Mesothelial cell of epicardium (in vitro differentiated cells): ENCODE measurements at regions not wholly inside any gene's neighbourhood (a gene's known extent, or its start where the extent isn't known, plus 50 kb on each side); places are given as distances from the start of the nearest gene placed in this dataset.

ENCODE experiments used
- DNase-seq, 2 experiments: peaks; one replicate each; pipeline ENCODE4 v3.0.0; 2021; ENCODE audit warnings: low spot score in 2 of 2; ENCODE audit not compliant: unreplicated experiment in 2 of 2
- H3K27ac Mint-ChIP-seq: 2 replicates; pipeline ENCODE4 v1.8.0; 2021; ENCODE audit warnings: mixed read lengths
- H3K27me3 Mint-ChIP-seq: 2 replicates; pipeline ENCODE4 v1.8.0; 2021; ENCODE audit warnings: low read depth, mixed read lengths
- H3K36me3 Mint-ChIP-seq: 2 replicates; pipeline ENCODE4 v1.8.0; 2021; ENCODE audit warnings: mixed read lengths
- H3K4me1 Mint-ChIP-seq: 2 replicates; pipeline ENCODE4 v1.8.0; 2021; ENCODE audit warnings: mixed read lengths
- H3K4me3 Mint-ChIP-seq: 2 replicates; pipeline ENCODE4 v1.8.0; 2021; ENCODE audit warnings: mild to moderate bottlenecking, moderate library complexity, mixed read lengths
- H3K9me3 Mint-ChIP-seq: 2 replicates; pipeline ENCODE4 v1.8.0; 2021; ENCODE audit warnings: mixed read lengths
- CTCF ChIP-seq: fragments of 200-600 bp; sonication (generic); IDR thresholded peaks from one replicate; pipeline ENCODE4 v1.5.0; 2021; ENCODE audit warnings: antibody characterized with exemption; ENCODE audit not compliant: unreplicated experiment

- Mint-ChIP-seq H3K27me3 (no peaks in the 10 kb centered on the region), H3K4me1 (no peaks in the 10 kb centered on the region), H3K4me3 (no peak overlapping the region), H3K27ac (no peak overlapping the region), H3K36me3 (no peaks in the 10 kb centered on the region), H3K9me3 (no peaks in the 10 kb centered on the region)
- TF ChIP-seq CTCF: no peak
- no peak for DNase-seq
Measured at GRCh38 chr11:71062199-71062598, 190.2 kb downstream of the SHANK2 start.

GRCh38 chr11:71060391-71060791 is 192.0 kb downstream of the SHANK2 start:
- H3K9me3 Mint-ChIP-seq: no peaks in the 10 kb centered on the region
- H3K27me3 Mint-ChIP-seq: no peaks in the 10 kb centered on the region
- DNase-seq: no peak
- no peak for TF ChIP-seq CTCF
- H3K27ac Mint-ChIP-seq: no peak overlapping the region
- H3K4me3 Mint-ChIP-seq: no peak overlapping the region
- no peaks in the 10 kb centered on the region for H3K4me1 Mint-ChIP-seq
- H3K36me3 Mint-ChIP-seq: no peaks in the 10 kb centered on the region

- Mint-ChIP-seq H3K27me3 (no peaks in the 10 kb centered on the region), H3K4me1 (no peaks in the 10 kb centered on the region), H3K9me3 (no peaks in the 10 kb centered on the region), H3K4me3 (no peak overlapping the region), H3K27ac (no peak overlapping the region), H3K36me3 (no peaks in the 10 kb centered on the region)
- no peak for TF ChIP-seq CTCF
- no peak for DNase-seq
Measured at GRCh38 chr11:71059662-71060061, 192.7 kb downstream of the SHANK2 start.

GRCh38 chr11:71055925-71056324 is 196.5 kb downstream of the SHANK2 start:
- H3K27ac Mint-ChIP-seq: no peak overlapping the region
- no peaks in the 10 kb centered on the region for H3K9me3 Mint-ChIP-seq
- H3K4me3 Mint-ChIP-seq: no peak overlapping the region
- no peak for DNase-seq
- no peaks in the 10 kb centered on the region for H3K27me3 Mint-ChIP-seq
- no peaks in the 10 kb centered on the region for H3K36me3 Mint-ChIP-seq
- TF ChIP-seq CTCF: no peak
- H3K4me1 Mint-ChIP-seq: no peaks in the 10 kb centered on the region
